ENCODE measurements at regions not wholly inside any gene's neighbourhood (a gene's known extent, or its start where the extent isn't known, plus 50 kb on each side); places are given as distances from the start of the nearest gene placed in this dataset.

GRCh38 chr10:124245806-124246440 is 152.5 kb upstream of the CHST15 start:
- no peaks in the 10 kb centered on the region for H3K4me1 Mint-ChIP-seq (ENCODE audit: low read depth)
- TF ChIP-seq CTCF (IDR thresholded peaks at IDR 0.05; ENCODE audit: unreplicated experiment) = no peak
- H3K27ac Mint-ChIP-seq = no peak overlapping the region
- H3K27me3 Mint-ChIP-seq = peaks cover 2% of the 10 kb centered on the region
- H3K4me3 Mint-ChIP-seq (ENCODE audit: low read depth) = no peak overlapping the region
- no peaks in the 10 kb centered on the region for H3K9me3 Mint-ChIP-seq (ENCODE audit: low read depth)
- no peak for DNase-seq (ENCODE audit: low spot score, unreplicated experiment)
- H3K36me3 Mint-ChIP-seq (ENCODE audit: insufficient read depth) = no peaks in the 10 kb centered on the region

- no peak for DNase-seq (ENCODE audit: low spot score, unreplicated experiment)
- Mint-ChIP-seq H3K9me3 (ENCODE audit: low read depth) (no peaks in the 10 kb centered on the region), H3K27ac (no peak overlapping the region), H3K36me3 (ENCODE audit: insufficient read depth) (no peaks in the 10 kb centered on the region), H3K27me3 (peaks cover 5% of the 10 kb centered on the region), H3K4me1 (ENCODE audit: low read depth) (no peaks in the 10 kb centered on the region), H3K4me3 (ENCODE audit: low read depth) (no peak overlapping the region)
- TF ChIP-seq CTCF (IDR thresholded peaks at IDR 0.05; ENCODE audit: unreplicated experiment) = no peak
These were observed 151.8 kb upstream of the CHST15 start for GRCh38 chr10:124245191-124245590.

- Mint-ChIP-seq H3K9me3 (ENCODE audit: low read depth) (no peaks in the 10 kb centered on the region), H3K36me3 (ENCODE audit: insufficient read depth) (no peaks in the 10 kb centered on the region), H3K4me1 (ENCODE audit: low read depth) (no peaks in the 10 kb centered on the region), H3K27me3 (peaks cover 5% of the 10 kb centered on the region), H3K4me3 (ENCODE audit: low read depth) (no peak overlapping the region), H3K27ac (no peak overlapping the region)
- no peak for DNase-seq (ENCODE audit: low spot score, unreplicated experiment)
- TF ChIP-seq CTCF (IDR thresholded peaks at IDR 0.05; ENCODE audit: unreplicated experiment) = no peak
These were observed 151.0 kb upstream of the CHST15 start for GRCh38 chr10:124244256-124244877.

GRCh38 chr10:124243702-124244121 is 150.3 kb upstream of the CHST15 start:
- no peaks in the 10 kb centered on the region for H3K36me3 Mint-ChIP-seq (ENCODE audit: insufficient read depth)
- no peak overlapping the region for H3K27ac Mint-ChIP-seq
- H3K4me1 Mint-ChIP-seq (ENCODE audit: low read depth) = no peaks in the 10 kb centered on the region
- peaks cover 5% of the 10 kb centered on the region for H3K27me3 Mint-ChIP-seq
- DNase-seq (ENCODE audit: low spot score, unreplicated experiment) = no peak
- no peak for TF ChIP-seq CTCF (IDR thresholded peaks at IDR 0.05; ENCODE audit: unreplicated experiment)
- no peak overlapping the region for H3K4me3 Mint-ChIP-seq (ENCODE audit: low read depth)
- no peaks in the 10 kb centered on the region for H3K9me3 Mint-ChIP-seq (ENCODE audit: low read depth)

- Mint-ChIP-seq H3K9me3 (ENCODE audit: low read depth) (no peaks in the 10 kb centered on the region), H3K36me3 (ENCODE audit: insufficient read depth) (no peaks in the 10 kb centered on the region), H3K27me3 (peaks cover 5% of the 10 kb centered on the region), H3K27ac (no peak overlapping the region), H3K4me3 (ENCODE audit: low read depth) (no peak overlapping the region), H3K4me1 (ENCODE audit: low read depth) (no peaks in the 10 kb centered on the region)
- TF ChIP-seq CTCF (IDR thresholded peaks at IDR 0.05; ENCODE audit: unreplicated experiment) = no peak
- no peak for DNase-seq (ENCODE audit: low spot score, unreplicated experiment)
These were observed 149.4 kb upstream of the CHST15 start for GRCh38 chr10:124242791-124243190.
